Ramos (cell line): ENCODE measurements at regions not wholly inside any gene's neighbourhood (a gene's known extent, or its start where the extent isn't known, plus 50 kb on each side); places are given as distances from the start of the nearest gene placed in this dataset.

Source experiments
- in situ Hi-C: fragments of 300-500 bp; cut with MboI; formaldehyde crosslinking; loops from one replicate; pipeline ENCODE4 v1.14.3; 2022; ENCODE audit warnings: low sequenced_read_pairs; ENCODE audit not compliant: unreplicated experiment

DNA sequence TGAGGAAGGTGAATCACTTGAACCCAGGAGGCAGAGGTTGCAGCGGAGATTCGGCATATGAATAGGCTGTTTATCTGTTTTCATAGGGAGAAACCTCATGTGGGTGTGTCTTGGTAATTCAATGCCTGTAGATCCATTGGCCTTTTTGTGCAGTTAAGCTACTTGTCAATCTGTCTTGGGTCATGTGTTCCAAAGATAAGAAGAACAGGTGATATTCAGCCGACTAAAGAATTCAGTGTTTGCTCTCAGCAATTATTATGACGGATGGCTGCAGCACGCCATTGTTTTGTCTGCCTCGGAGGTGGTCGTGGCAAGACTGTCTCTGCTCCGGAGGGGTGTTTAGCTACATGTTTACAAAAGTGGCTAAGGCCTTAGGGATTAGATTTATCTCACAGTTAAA lies 573.0 kb upstream of the PCDH9 start:
- in situ Hi-C loops, result no loop called here

DNA sequence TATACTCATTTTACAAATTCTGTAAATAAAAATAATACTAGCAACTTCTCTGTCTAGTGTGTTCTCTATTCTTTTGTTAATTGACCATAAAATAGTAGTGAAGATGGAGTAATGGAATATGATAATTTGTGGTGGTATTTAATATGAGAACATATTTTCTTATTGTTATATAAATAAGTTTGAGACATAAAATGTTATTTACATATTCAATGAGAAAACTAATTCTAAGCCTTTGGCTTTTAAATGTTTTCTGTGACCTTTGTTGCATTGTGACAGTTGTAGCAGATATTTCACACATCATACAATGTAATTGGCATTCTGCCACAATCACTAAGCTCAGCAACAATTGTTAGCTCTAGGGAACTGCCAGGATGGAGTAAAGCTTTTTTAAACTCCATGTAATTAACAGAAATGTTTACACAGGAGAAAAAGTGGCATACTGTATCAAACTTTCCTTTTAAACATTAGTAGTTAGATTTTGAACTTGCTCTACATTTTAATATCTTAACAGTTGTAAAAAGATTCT lies 562.1 kb upstream of the PCDH9 start:
- in situ Hi-C loops, result no loop called here

GRCh38 chr13:67791047-67791446 lies 560.9 kb upstream of the PCDH9 start:
- in situ Hi-C loops, result no loop called here

GRCh38 chr13:67776151-67776550 lies 546.0 kb upstream of the PCDH9 start:
- in situ Hi-C loops, result no loop called here

DNA sequence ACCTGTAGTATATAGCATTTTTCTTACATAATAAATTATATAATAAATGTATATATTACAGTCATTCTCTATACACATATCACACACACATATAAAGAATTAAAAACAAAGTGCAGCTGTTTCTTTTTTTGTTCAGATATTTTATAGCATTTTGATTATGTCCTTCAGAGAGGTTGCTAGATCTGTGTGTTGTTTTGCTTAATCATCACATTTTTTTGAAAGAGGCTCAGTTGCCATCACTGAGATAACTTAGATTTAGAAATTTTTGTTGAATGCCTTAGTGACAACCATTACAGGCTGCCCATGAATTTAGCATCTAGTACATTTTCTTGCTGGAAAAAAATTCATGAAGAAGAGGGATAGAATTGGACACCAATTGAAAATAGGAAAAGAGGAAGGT lies 545.2 kb upstream of the PCDH9 start:
- in situ Hi-C loops, result no loop called here

DNA sequence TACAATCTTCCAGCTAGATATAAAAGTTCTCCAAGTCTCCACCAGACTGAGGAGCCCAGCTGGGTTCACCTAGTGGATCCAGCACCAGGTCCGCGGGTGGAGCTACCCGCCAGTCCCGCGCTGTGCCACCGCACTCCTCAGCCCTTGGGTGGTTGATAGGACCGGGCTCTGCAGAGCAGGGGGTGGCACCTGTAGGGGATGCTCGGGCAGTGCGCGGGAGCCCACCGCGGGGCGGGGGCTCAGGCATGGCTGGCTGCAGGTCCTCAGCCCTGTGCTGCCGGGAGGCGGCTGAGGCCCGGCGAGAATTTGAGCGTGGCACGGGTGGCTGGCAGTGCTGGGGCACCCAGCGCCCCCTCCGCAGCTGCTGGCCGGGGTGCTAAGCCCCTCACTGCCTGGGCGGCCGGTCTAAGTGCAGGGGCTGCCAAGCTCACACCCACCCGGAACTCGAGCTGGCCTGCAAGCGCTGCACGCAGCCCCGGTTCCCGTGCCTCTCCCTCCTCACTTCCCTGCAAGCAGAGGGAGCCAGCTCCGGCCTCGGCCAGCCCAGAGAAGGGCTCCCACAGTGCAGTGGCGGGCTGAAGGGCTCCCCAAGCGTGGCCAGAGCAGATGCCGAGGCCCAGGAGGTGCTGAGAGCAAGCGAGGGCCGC lies 542.8 kb upstream of the PCDH9 start:
- in situ Hi-C loops, result no loop called here

GRCh38 chr13:67771106-67771505 lies 541.0 kb upstream of the PCDH9 start:
- in situ Hi-C loops, result no loop called here

DNA sequence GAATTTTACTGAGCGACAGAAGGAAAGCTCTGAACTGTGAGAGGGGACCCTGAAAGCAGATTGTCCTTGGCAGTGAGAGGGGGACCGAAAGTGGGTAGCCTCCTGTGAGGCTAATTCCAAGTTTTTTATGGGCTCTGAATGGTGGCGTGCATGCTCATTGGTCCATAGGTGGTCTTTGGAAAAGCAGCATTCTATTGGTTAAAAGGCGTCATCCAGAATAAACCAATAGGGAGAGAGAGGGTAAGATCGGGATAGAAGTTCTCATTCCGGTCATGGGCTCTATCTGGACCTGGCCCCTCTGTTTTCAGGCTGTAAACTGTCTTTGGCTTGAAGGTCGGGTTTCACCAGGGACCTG lies 539.8 kb upstream of the PCDH9 start:
- in situ Hi-C loops, result no loop called here

DNA sequence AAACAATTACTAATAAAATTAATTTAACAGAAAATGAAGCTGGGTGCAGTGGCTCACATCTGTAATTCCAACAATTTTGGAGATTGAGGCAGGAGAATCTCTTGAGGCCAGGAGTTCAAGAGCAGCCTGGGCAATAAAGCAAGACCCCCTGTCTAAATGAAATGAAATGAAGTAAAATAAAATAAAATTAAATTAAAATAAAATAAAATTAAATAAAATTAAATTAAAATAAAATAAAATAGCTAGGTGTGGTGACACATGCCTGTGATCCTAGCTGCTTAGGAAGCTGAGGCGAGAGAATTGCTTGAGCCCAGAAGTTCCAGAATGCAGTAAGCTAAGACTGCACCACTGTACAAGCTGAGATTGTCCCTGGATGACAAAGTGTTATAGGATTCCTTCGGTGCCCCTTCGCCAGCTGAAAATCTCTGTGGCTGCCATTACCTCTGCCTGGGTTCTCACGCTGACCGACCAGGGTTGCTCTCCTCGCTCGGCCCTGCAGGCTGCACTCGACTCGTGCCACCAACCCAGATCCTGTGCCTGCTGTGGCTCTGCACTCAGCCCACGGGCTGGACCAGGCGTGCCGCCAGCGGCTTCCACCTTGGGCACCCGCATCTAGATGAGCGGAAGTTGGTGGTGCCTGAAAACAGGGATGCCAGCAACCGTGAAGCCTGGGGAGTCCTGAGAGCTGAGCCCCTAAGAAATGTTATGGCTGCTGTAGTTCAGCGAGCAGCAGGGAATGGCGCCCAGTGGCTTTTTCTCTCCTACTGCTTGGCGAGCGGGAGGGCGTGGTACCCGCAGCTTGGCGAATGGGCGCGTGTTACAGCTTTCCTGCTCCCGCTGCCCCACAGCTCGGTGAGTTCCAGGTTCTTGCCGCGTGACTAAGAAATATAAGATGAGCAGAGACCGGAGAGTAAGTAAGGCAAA lies 539.2 kb upstream of the PCDH9 start:
- in situ Hi-C loops, result no loop called here

- in situ Hi-C loops, result no loop called here
Observed at GRCh38 chr13:67763984-67764383, 533.8 kb upstream of the PCDH9 start.

- in situ Hi-C loops, result no loop called here
Observed at GRCh38 chr13:67763384-67763783, 533.2 kb upstream of the PCDH9 start.

GRCh38 chr13:67758975-67759374 lies 528.8 kb upstream of the PCDH9 start:
- in situ Hi-C loops, result no loop called here

DNA sequence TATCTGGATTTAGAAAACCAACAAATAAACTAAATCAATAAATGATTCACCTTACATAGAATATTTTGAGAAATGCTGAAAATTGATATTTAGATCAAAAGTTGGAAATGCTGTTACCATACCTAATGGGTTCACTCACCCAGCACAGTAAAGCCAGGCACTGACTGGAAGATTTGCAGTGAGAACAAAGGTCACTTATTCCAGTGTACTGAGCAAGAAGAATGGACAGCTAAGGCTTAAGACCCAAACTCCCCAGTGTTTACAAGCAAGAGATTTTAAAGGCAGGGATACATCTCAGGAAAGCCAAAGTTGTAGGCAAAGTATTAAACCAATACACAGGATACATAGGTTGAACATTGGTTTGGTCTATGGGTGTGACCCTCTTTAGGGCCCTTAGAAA lies 523.9 kb upstream of the PCDH9 start:
- in situ Hi-C loops, result no loop called here

DNA sequence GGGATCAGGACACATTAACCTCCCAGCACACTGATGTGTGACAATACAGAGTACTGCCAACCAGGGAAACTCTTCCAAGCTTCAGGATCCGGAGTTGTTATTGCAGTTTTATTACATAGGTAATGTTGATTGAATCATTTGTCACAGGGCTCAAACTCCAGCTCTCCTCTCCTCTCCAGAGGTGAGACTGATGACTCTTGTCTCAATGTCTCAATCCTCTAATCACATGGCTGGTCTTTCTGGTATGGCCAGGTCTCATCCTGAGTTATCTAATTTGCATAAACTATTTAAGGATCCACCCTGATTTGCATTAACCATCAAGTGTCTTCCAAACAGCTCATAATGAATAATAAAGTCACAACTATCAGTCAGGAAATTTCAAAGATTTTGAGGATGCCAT lies 522.6 kb upstream of the PCDH9 start:
- in situ Hi-C loops, result no loop called here

GRCh38 chr13:67742478-67742877 lies 512.3 kb upstream of the PCDH9 start:
- in situ Hi-C loops, result no loop called here

DNA sequence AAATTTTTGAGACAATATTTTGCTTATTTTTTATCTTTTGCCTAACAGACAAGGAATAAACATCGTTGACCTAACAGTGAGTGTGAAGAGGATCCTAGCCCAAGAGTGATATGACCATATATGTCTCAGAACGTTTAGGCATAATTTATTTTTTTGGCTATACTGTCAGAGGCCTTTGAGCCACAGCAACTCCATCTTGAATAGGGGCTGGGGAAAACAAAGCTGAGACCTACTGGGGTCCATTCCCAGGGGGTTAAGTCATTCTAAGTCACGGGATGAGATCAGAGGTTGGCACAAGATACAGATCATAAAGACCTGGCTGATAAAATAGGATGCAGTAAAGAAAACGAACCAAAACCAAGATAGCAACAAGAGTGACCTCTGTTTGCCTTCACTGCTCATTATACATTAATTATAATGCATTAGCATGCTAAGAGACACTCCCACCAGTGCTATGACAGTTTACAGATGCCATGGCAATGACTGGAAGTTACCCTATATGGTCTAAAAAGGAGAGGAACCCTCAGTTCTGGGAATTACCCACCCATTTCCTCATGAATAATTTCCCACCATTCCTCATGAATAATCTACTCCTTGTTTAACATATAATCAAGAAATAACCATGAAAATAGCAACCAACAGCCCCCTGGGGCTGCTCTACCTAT lies 510.9 kb upstream of the PCDH9 start:
- in situ Hi-C loops, result no loop called here

DNA sequence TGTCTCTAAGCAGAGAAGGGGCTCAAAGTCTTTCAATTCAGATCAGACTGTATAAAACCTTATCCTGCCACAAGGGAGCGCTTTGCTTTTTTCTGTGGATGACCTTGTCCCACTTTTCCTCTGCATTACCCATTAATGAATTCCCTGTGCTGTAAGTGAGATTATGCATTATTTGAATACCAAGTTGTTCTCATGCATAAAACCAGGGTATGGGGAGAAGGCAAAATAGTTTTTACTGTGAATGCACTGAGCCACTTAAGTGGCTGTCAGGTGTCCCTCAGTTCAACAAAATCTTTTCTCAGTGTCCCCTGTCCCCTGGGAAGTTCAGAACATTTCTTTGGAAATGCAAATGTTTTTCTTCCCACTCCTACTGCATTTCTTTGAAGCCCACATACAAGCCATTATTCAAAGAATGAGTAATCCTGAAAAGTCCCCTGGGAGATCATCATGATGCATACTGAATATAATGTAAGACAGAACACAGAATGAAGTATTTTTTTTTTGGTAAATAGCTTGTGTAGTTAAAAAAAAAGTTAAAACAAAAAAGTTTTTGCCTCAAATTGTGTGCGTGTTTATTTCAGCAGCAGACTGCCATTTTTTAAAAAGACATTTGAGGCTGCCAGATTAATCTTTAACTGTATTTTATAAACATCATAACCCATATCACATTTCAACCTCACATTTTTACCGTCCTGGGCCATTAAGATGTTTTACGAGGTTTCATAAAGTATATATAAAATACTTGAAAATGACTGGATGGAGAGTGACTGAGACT lies 506.7 kb upstream of the PCDH9 start:
- in situ Hi-C loops, result no loop called here

GRCh38 chr13:67735651-67736050 lies 505.5 kb upstream of the PCDH9 start:
- in situ Hi-C loops, result no loop called here

DNA sequence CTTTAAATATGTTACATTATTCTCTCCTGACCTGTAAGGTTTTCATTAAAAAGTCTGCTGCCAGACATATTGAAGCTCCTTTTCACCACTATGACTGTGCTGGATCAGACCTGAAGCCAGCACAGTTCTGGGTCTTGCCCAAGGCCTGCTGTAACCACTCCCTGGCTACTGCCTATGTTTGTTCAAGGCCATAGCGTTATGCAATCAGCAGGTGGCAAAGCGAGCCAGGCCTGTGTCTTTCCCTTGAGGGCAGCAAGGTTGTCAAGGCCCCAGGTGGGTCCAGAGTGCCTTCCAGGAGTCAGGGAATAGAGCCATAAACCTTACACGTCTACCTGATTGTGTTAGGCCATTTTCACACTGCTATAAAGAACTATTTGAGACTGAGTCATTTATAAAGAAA lies 496.8 kb upstream of the PCDH9 start:
- in situ Hi-C loops, result no loop called here

DNA sequence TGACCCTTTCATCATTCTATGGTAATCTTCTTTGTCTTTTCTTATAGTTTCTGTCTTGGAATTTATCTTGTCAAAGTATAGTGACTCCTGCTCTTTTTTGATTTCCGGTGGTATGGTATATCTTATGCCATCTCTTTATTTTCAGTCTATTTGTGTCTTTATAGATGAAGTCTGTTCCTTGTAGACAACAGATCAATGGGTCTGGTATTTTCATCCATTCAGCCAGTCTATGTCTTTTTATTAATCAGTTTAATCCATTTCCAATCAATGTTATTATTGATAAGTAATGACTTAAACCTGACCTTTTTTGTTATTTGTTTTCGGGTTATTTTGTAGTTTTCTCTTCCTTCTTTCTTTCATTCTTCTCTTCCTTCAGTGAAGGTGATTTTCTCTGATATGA lies 495.9 kb upstream of the PCDH9 start:
- in situ Hi-C loops, result no loop called here
